Lower leg skin (tissue), 4 donors: ENCODE measurements at regions not wholly inside any gene's neighbourhood (a gene's known extent, or its start where the extent isn't known, plus 50 kb on each side); places are given as distances from the start of the nearest gene placed in this dataset.

ENCODE experiments used
- DNase-seq, 2 donors: peaks; one replicate each; pipeline ENCODE4 v3.0.0-alpha.2; 2019; ENCODE audit warnings: low spot score in 2 of 2
- H3K4me3 ChIP-seq: fragments of 200-600 bp; sonication (generic); 2 replicates; pipeline ENCODE4 v1.5.1; 2017; ENCODE audit warnings: mild to moderate bottlenecking, low read depth; ENCODE audit not compliant: poor library complexity, severe bottlenecking
- POLR2A ChIP-seq, 2 donors: fragments of 450-650 bp; IDR thresholded peaks; one replicate each; pipeline ENCODE4 v1.6.1; 2016 to 2017; ENCODE audit warnings: antibody characterized with exemption in 2 of 2, mild to moderate bottlenecking in 1 of 2, moderate library complexity in 1 of 2
- WGBS, 2 donors: methylation state at CpG; one replicate each; pipeline ENCODE4 v1.1.5; 2018; 5-methylcytosine and 5-hydroxymethylcytosine counted together
- intact Hi-C: fragments of 100-400 bp; cut with DNase I; formaldehyde crosslinking; loops from one replicate; pipeline ENCODE4 v1.15.0; 2023; ENCODE audit warnings: low total_unique reads
- TF ChIP-seq, protein P1 (sequence below), 3 donors: fragments of 450-650 bp; IDR thresholded peaks; one replicate each; pipeline ENCODE4 v1.5.1; 2016; ENCODE audit warnings: antibody characterized with exemption in 3 of 3, mild to moderate bottlenecking in 3 of 3, moderate library complexity in 2 of 3

- WGBS, 2 donors = 63 to 72% methylated on average over 8 of the region's 8 CpGs
- intact Hi-C loops = no loop called here
- DNase-seq = no peak
- no peak overlapping the region for H3K4me3 ChIP-seq
- no peak for TF ChIP-seq POLR2A (IDR thresholded peaks at IDR 0.05)
- TF ChIP-seq, protein P1, sequence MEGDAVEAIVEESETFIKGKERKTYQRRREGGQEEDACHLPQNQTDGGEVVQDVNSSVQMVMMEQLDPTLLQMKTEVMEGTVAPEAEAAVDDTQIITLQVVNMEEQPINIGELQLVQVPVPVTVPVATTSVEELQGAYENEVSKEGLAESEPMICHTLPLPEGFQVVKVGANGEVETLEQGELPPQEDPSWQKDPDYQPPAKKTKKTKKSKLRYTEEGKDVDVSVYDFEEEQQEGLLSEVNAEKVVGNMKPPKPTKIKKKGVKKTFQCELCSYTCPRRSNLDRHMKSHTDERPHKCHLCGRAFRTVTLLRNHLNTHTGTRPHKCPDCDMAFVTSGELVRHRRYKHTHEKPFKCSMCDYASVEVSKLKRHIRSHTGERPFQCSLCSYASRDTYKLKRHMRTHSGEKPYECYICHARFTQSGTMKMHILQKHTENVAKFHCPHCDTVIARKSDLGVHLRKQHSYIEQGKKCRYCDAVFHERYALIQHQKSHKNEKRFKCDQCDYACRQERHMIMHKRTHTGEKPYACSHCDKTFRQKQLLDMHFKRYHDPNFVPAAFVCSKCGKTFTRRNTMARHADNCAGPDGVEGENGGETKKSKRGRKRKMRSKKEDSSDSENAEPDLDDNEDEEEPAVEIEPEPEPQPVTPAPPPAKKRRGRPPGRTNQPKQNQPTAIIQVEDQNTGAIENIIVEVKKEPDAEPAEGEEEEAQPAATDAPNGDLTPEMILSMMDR (IDR thresholded peaks at IDR 0.05) = no peak
Observed at GRCh38 chr2:118290411-118291250, 202.4 kb downstream of the INSIG2 start.

DNA sequence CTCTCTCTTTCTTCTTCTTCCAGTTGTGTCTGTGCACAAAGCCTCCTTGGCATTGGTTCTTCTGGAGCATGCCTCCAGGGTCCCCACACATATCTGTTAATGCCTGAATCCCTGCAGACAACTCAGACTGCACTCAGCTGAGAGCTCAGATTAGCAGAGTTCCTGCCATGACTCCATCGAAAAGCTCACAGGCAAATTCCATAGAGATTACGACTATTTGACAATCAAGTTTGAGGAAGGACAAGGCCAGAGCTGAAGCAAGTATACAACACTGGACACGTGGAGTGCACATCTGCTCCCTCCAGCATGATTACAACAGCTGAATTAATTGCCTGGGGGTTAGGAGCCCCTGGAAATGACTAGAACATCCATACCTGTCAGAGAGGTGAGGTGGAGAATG, 190.7 kb downstream of the INSIG2 start:
- intact Hi-C loops = no loop called here
- 68 to 77% methylated on average over 3 of the region's 3 CpGs for WGBS, 2 donors
- H3K4me3 ChIP-seq = no peak overlapping the region
- no peak for DNase-seq
- no peak for TF ChIP-seq POLR2A (IDR thresholded peaks at IDR 0.05)
- TF ChIP-seq, protein P1 (IDR thresholded peaks at IDR 0.05) = no peak

- H3K4me3 ChIP-seq = no peak overlapping the region
- TF ChIP-seq POLR2A (IDR thresholded peaks at IDR 0.05) = no peak
- TF ChIP-seq, protein P1 (IDR thresholded peaks at IDR 0.05) = no peak
- intact Hi-C loops = no loop called here
- 92 to 93% methylated on average over 5 of the region's 5 CpGs for WGBS, 2 donors
- no peak for DNase-seq
Observed at GRCh38 chr2:118278046-118278445, 189.8 kb downstream of the INSIG2 start.

DNA sequence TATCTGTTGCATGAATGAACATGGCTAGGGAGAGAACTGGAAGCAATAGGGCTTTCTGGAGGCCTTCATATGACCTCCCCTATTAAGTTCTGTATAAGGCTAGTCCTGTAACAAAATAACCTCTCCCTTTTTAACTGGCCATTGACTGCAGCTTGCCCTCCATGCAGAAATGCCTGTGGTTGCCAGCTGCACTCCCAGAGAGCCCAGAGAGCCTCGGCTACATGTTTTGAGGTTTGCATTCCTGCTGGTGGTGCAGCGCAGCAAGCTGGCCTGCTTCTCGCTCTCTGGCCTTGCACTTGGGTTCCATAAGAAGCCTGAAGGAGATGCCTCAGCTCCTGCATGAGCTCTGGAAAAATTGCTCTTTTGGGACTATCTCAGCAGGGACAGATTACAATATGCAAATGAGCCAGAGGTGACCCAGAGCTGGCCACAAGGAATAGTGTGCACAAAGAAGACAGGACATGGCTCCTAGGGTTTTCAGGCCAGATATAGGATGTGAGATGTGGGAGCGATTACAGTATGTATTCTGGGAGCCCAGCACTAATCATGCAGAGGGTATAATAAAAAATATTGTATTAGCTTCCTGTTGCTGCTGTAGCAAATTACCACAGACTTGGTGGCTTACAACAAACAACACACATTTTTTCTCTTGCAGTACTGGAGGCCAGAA, 186.7 kb downstream of the INSIG2 start:
- no peak overlapping the region for H3K4me3 ChIP-seq
- no peak for TF ChIP-seq POLR2A (IDR thresholded peaks at IDR 0.05)
- TF ChIP-seq, protein P1 (IDR thresholded peaks at IDR 0.05) = no peak
- no peak for DNase-seq
- 77 to 82% methylated on average over 4 of the region's 4 CpGs for WGBS, 2 donors
- intact Hi-C loops = no loop called here

- no peak for DNase-seq
- 74 to 81% methylated on average over 5 of the region's 5 CpGs for WGBS, 2 donors
- H3K4me3 ChIP-seq = no peak overlapping the region
- TF ChIP-seq, protein P1 (IDR thresholded peaks at IDR 0.05) = no peak
- no peak for TF ChIP-seq POLR2A (IDR thresholded peaks at IDR 0.05)
- intact Hi-C loops = no loop called here
Observed at GRCh38 chr2:118272391-118272790, 184.1 kb downstream of the INSIG2 start.
